K562 (cell line): ENCODE measurements at regions not wholly inside any gene's neighbourhood (a gene's known extent, or its start where the extent isn't known, plus 50 kb on each side); places are given as distances from the start of the nearest gene placed in this dataset.

Experiments
- ATAC-seq: fragments of 200-7000 bp; cut with Tn5 transposase; 3 replicates; pipeline ENCODE4 v1.9.1; 2020; ENCODE audit warnings: moderate library complexity
- BruUV-seq: library from RNA; stranded (reverse); fragments of 400-500 nt; replicated peaks from 2 replicates; lab custom pipeline; 2021; lab: Mats Ljungman, UMichigan
- CTCF ChIA-PET: fragments of 300-600 bp; formaldehyde crosslinking; extraction: SDS; loops from one replicate; lab custom pipeline; 2021; ENCODE audit warnings: low intra/inter-chr PET ratio; lab: Yijun Ruan, JAX
- POLR2A ChIA-PET: fragments of 300-600, 350-650 bp; sonication (Branson Sonifier 250); formaldehyde crosslinking; extraction: SDS; loops from one replicate; lab custom pipeline; 2021; ENCODE audit warnings: antibody characterized with exemption, inconsistent platforms; lab: Yijun Ruan, JAX
- DNase-seq, 4 experiments: peaks; one replicate each; pipeline versions ENCODE4 v3.0.0 to v3.0.0-alpha.2; 2011 to 2018; ENCODE audit warnings: low spot score in 3 of 4, mixed read lengths in 3 of 4; ENCODE audit errors: extremely low read depth in 1 of 4
- FAIRE-seq: peaks from 2 replicates; lab custom pipeline; 2011; peaks lifted over from hg19 to GRCh38; lab: Jason Lieb, UNC
- H2AFZ ChIP-seq: 2 replicates; pipeline ENCODE4 v1.6.0; 2011; ENCODE audit warnings: low read depth, low read length, control low read depth, inconsistent platforms
- H3K27ac ChIP-seq: fragments of 200-600 bp; 3 replicates; pipeline ENCODE4 v1.8.0; 2011; ENCODE audit warnings: low read depth, mild to moderate bottlenecking, control low read depth, inconsistent platforms, low read length, moderate library complexity, mixed read lengths; ENCODE audit errors: extremely low read depth
- H3K27me3 ChIP-seq, 2 experiments: fragments of 300-600 bp in 1 of 2; 2 replicates in 1 of 2; 3 replicates in 1 of 2; pipeline versions ENCODE4 v1.6.0 to v1.8.0; 2011; ENCODE audit warnings: inconsistent platforms in 2 of 2, low read length in 2 of 2, mild to moderate bottlenecking in 1 of 2, mixed read lengths in 1 of 2, moderate library complexity in 1 of 2; ENCODE audit not compliant: control insufficient read depth in 2 of 2, insufficient read depth in 2 of 2
- H3K36me3 ChIP-seq: fragments of 300-600 bp; 3 replicates; pipeline ENCODE4 v1.8.0; 2011; ENCODE audit warnings: mild to moderate bottlenecking, low read length, inconsistent platforms; ENCODE audit not compliant: control insufficient read depth, insufficient read depth
- H3K4me1 ChIP-seq, 2 experiments: fragments of 200-600 bp in 1 of 2; replicated peaks in 1 of 2; 2 replicates in 1 of 2; 3 replicates in 1 of 2; pipeline versions ENCODE4 v1.5.1 to v1.8.0; 2011; ENCODE audit warnings: inconsistent platforms in 2 of 2, low read length in 2 of 2, mild to moderate bottlenecking in 1 of 2, mixed read lengths in 1 of 2, moderate library complexity in 1 of 2; ENCODE audit not compliant: control insufficient read depth in 2 of 2, insufficient read depth in 2 of 2
- H3K4me2 ChIP-seq: 2 replicates; pipeline ENCODE4 v1.6.1; 2011; ENCODE audit warnings: low read length, control low read depth, inconsistent platforms, mixed read lengths; ENCODE audit not compliant: insufficient read depth
- H3K4me3 ChIP-seq: fragments of 200-600 bp; sonication (generic), shearing (Covaris generic); 2 replicates; pipeline ENCODE4 v1.5.1; 2016; ENCODE audit warnings: control low read depth, inconsistent platforms
- H3K79me2 ChIP-seq: fragments of 200-600 bp; 3 replicates; pipeline ENCODE4 v1.8.0; 2011; ENCODE audit warnings: low read length, inconsistent platforms; ENCODE audit not compliant: control insufficient read depth, insufficient read depth
- H3K9ac ChIP-seq, 2 experiments: 2 replicates each; pipeline versions ENCODE4 v1.6.0 to v1.6.1; 2011; ENCODE audit warnings: low read depth in 2 of 2, low read length in 2 of 2, control low read depth in 1 of 2, inconsistent platforms in 1 of 2, mild to moderate bottlenecking in 1 of 2, mixed read lengths in 1 of 2; ENCODE audit not compliant: insufficient read depth in 1 of 2
- H3K9me1 ChIP-seq: one replicate; pipeline ENCODE4 v1.6.0; 2011; ENCODE audit warnings: inconsistent platforms, mild to moderate bottlenecking, low read length, moderate library complexity; ENCODE audit not compliant: control insufficient read depth, insufficient read depth
- H3K9me3 ChIP-seq: replicated peaks from 2 replicates; pipeline ENCODE4 v1.5.1; 2011; ENCODE audit warnings: low read depth, low read length, inconsistent platforms; ENCODE audit not compliant: control insufficient read depth, insufficient read depth
- H4K20me1 ChIP-seq: replicated peaks from 2 replicates; pipeline ENCODE4 v1.6.1; 2011; ENCODE audit warnings: low read length, inconsistent platforms, mixed read lengths; ENCODE audit not compliant: control insufficient read depth, insufficient read depth
- BDP1 ChIP-seq: IDR thresholded peaks from 3 replicates; pipeline ENCODE4 v1.6.1; 2011; ENCODE audit not compliant: insufficient read length, insufficient read depth
- ILK ChIP-seq: fragments of 450-650 bp; IDR thresholded peaks from 2 replicates; pipeline ENCODE4 v1.6.1; 2016; ENCODE audit warnings: missing genetic modification characterization, low read depth, mild to moderate bottlenecking, missing compliant biosample characterization, moderate library complexity, borderline replicate concordance
- KLF1 ChIP-seq: fragments of 450-650 bp; IDR thresholded peaks from 2 replicates; pipeline ENCODE4 v1.6.1; 2016; ENCODE audit warnings: missing genetic modification characterization, missing compliant biosample characterization
- POLR2B ChIP-seq: fragments of 450-650 bp; IDR thresholded peaks from 2 replicates; pipeline ENCODE4 v1.6.1; 2018; ENCODE audit warnings: low read depth; ENCODE audit not compliant: partially characterized antibody
- SMARCB1 ChIP-seq: IDR thresholded peaks from 2 replicates; pipeline ENCODE4 v1.6.1; 2011; ENCODE audit warnings: improper control_type of control experiment, low read depth; ENCODE audit not compliant: insufficient read length
- ZNF239 ChIP-seq: fragments of 250-450 bp; sonication (Bioruptor Pico); IDR thresholded peaks from 2 replicates; pipeline ENCODE4 v1.4.0; 2020; ENCODE audit warnings: mild to moderate bottlenecking
- WGBS: fragments of 100-300 bp; shearing (Covaris generic); methylation state at CpG from one replicate; pipeline ENCODE4 v1.1.6; 2016; ENCODE audit warnings: low coverage, mixed read lengths; ENCODE audit not compliant: insufficient coverage; ENCODE audit errors: missing lambda C conversion rate; 5-methylcytosine and 5-hydroxymethylcytosine counted together
- in situ Hi-C: fragments of 300-500 bp; cut with MboI; formaldehyde crosslinking; loops from 4 replicates; pipeline ENCODE4 v1.15.0; 2018; ENCODE audit warnings: inconsistent platforms, mixed read lengths
- intact Hi-C: fragments of 100-400 bp; cut with micrococcal nuclease; formaldehyde crosslinking; loops from 2 replicates; pipeline ENCODE4 v1.14.2; 2022

GRCh38 chr20:6599876-6600735, 167.4 kb upstream of the BMP2 start (continued):
- no peak for TF ChIP-seq KLF1 (tag)

GRCh38 chr20:6595704-6596103, 171.8 kb upstream of the BMP2 start:
- no peak for DNase-seq
- in situ Hi-C loops (no loop called here), intact Hi-C loops (no loop called here)
- TF ChIP-seq BDP1 (no peak), ILK (tag) (no peak), ZNF239 (CRISPR knock-in tag) (no peak), SMARCB1 (no peak), POLR2B (no peak)
- ChIA-PET POLR2A (interaction anchor here (0.6 kb wide), 1 partner anchor 59 kb away, joined by 3 read pairs; no protein-coding TSS in a partner anchor), CTCF (no interaction called here)
- no TSS peak for BruUV-seq
- no peak for FAIRE-seq
- H3K4me2 ChIP-seq: no peak overlapping the region
- H3K4me1 ChIP-seq: no peaks in the 10 kb centered on the region
- no peak for ATAC-seq
- no peaks in the 10 kb centered on the region for H3K27me3 ChIP-seq
- no peaks in the 10 kb centered on the region for H4K20me1 ChIP-seq
- H3K9me1 ChIP-seq: no peaks in the 10 kb centered on the region
- H3K4me3 ChIP-seq: no peak overlapping the region
- no peak overlapping the region for H2AFZ ChIP-seq
- H3K36me3 ChIP-seq: no peaks in the 10 kb centered on the region
- no peak overlapping the region for H3K27ac ChIP-seq
- no peaks in the 10 kb centered on the region for H3K79me2 ChIP-seq
- no peak overlapping the region for H3K9ac ChIP-seq
- no peaks in the 10 kb centered on the region for H3K9me3 ChIP-seq
- WGBS: 3% methylated on average over 4 of the region's 4 CpGs
